GM10266 (cell line): ENCODE measurements at regions not wholly inside any gene's neighbourhood (a gene's known extent, or its start where the extent isn't known, plus 50 kb on each side); places are given as distances from the start of the nearest gene placed in this dataset.

Experiments used
- DNase-seq: peaks from one replicate; pipeline ENCODE4 v3.0.0; 2012; ENCODE audit errors: extremely low spot score
- CTCF ChIP-seq: IDR thresholded peaks from 2 replicates; pipeline ENCODE4 v1.5.1; 2012; ENCODE audit warnings: mild to moderate bottlenecking, low read depth; ENCODE audit not compliant: control insufficient read depth, insufficient read depth; ENCODE audit errors: missing control alignments

DNA sequence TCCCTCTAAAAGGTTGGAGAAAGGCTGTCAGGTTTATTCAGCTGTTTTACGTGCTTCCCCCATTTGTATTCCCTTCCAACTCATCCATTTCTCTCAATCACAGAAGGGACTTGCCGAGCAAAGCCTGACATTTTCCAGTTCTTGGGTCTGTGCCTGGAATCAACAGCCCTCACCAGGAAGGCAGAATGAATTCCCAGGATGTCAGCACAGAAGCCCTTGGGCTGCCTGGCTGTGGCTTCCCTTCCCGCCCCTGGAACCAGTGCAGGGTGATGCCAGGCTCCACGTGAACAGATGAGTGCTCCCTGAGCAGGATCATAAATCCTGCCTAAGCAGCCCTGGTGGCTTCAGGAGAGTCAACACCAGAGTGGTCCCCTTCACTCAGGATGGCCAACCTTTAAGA is 86.1 kb upstream of the CD83 start:
- DNase-seq: no peak
- TF ChIP-seq CTCF: no peak

DNA sequence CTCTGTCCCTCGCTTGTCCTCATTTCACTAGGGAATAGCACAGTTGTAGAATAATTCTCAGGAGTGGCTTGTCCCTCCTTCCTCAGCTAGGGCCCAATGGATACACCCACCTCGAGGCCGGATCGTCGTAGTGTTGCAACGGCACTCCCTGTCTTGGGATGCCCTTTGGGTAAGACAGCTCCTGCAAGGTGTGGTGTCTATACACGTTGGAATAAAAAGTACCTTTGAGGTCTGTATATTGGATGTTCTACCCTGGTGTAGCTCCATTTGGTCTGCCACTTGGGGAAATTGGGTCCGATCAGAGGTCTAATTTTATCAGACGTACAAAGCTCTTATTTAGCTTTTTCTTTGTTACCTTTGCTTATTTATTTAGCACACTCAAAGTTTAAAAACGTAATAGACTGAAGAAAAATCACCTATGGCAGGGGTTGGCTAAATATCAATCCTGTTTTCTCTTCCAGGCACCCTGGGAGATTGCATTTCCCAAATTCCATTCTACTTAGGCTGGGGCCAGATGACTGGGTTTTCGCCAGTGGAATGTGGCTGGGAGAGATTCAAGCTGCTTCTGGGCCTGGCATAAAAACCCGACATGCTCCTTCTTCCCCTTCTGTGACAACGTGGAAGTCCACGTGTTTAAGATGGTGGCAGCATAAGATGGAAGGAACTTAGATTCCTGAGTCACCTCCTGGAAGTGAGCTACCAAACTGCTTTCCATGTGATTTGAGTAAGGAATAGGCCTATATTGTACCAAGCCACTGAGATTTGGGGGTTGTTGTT is 82.3 kb upstream of the CD83 start:
- TF ChIP-seq CTCF: no peak
- DNase-seq: no peak

- TF ChIP-seq CTCF: no peak
- no peak for DNase-seq
Observed at GRCh38 chr6:14035874-14036273, 81.7 kb upstream of the CD83 start.

DNA sequence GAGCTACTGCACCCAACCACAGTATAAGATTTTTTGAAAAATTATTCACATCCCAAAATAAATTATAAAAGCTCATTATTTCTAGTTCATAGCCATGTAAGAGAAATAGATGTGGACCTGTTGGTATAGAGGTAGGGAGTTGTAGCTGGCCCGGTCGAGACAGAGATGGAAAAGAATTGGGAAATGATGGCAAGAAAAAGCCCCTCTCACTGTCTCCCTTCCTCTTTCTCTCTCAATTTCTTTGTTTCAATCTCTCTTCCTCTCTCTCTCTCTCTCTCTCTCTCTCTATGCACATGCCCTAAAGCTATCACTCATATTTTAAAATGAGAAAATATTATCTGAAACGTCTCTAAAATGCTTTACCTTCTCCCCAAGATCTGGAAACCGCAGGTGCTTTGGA is 80.7 kb upstream of the CD83 start:
- no peak for DNase-seq
- TF ChIP-seq CTCF: no peak

DNA sequence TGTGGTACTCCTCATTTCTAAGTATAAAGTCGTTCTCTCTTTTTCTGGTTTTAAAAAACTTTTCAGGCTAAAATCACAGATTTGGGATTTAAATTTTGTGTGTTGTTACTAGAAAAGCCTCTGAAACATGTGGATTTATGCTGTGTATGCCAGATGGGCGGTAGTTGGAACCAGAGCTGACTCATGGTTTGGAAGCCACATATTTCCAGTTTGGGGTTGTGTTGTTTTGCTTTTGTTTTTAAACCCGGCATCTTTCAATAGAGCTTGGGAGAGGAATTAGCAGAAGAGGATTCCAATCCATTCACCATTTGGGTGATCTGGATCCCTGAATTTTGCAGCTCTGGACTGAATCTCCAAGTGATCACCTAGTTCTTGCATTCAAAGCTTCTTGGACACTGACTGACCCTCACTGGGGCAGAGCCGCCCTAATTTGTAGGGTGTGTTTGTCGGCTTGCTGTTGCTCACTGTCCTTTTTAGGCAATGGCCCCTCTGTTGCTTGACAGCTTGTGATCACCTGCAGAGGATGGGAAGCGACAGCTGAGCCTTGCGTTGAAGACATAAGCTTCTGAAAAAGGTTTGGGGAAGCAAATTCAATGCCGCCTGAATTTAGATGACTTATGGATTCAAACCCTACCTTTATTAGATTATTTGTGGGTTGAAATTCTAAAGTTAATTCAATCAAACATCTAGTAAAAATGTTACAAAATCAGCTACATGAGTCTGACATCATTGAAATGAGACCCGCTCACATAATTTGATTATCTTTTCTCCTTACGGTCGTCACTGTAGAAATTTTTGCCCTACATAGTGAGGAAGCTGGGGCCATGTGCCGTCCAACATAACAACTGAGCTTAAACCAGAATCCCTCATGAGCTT is 79.9 kb upstream of the CD83 start:
- DNase-seq: no peak
- no peak for TF ChIP-seq CTCF

DNA sequence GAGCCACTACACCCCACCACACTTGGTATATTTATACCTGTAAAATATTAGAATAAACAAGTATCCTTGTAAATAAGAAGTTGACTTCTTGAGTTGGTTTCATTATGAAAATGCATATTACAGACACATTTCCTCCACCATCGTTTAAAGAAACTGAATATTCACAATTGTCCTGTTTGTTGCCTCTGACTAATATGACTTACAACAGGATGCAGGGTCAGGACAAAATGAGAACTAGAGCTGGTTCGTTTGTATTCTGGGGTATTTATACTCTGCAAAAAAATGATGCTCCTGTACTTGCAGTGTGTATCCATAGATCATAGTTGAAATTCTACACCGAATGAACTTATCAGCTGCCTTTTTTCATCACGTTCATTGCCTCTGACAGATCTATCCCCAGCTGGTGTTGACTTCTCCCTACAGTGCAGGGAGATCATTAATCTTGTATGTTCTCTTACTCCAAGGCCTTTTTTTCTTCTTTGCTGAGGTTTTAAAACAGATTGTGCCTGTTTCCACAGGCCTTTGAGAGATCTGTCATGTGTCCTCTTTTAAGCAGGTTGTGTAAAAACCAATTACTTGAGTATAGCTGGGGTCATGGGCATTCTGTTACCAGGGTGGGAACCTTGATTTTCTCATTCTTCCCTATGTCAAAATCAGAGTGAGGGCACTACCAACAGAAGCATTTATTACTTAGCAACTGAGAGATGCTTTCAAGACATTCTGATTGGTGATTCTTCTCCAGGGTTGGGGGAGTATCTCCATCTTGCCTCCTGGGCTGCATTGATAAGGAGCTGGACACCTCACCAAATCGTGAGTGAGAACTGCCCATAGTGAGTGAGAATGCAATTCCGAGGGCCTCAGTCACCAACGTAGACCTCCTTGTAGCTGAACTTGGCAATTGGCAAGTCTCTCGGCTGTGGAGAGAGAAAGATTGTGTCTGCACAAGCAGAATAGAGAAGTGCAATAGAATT is 78.8 kb upstream of the CD83 start:
- no peak for DNase-seq
- TF ChIP-seq CTCF: no peak
